ENCODE measurements at regions not wholly inside any gene's neighbourhood (a gene's known extent, or its start where the extent isn't known, plus 50 kb on each side); places are given as distances from the start of the nearest gene placed in this dataset.

DNA sequence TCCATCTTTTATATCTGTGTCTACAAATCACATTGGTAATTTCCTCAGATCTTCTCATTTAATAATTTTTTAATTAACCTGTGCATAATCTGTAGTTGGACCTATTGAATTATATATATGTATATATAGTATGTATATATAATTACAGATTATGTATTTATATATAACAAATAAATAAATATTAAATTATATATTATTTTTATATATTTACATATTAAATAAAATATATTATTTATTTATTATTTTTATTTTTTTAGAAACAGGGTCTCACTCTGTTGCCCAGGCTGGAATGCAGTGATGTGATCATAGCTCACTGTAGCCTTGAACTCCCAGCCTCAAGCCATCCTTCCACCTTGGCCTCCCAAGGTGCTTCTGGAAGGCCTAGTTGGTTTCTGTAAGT is 197.9 kb downstream of the FGF9 start (continued):
- no peak for TF ChIP-seq ZNF292 (tag by site-specific recombination; IDR thresholded peaks at IDR 0.05; ENCODE audit: borderline replicate concordance, low read depth)

DNA sequence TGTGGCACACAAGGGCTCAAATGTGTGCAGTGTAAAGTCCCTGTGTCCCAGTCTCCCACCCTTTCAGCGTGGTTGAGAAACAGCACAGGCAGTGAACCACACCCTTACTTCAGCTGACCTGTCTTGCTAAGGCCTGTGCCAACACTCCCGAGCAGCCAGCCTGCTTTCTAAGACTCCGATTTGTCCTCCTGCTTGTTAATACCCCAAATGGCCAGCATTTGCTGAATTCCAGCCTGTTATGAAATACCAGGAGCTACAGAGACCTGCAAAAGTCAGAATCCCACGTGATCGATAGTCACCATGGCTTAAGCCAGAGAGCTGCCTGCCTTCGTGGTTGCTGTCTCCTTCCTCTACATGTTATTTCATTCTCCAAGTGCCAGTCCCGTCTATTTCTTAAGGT is 200.5 kb downstream of the FGF9 start:
- POLR2A ChIA-PET: no interaction called here
- CTCF ChIA-PET: no interaction called here

DNA sequence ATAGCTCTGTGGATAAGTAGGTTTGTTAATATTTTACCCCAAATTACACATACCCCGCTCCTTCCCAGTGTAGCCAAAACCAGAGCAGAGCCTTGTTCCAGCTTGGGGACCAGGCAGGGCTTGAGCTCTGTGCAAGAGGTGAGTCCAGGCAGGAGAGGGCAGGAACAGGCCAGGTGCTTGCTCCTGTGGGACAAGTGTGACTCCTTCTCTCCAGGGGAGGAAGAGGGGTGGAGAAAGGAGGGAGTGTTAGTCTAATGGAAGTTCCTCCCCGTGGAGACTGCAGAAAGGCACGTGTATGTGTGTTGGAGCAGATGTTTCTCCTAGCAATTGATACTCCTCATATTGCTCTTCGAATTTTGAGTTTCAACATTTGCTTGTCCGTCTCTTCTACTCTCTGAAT is 201.0 kb downstream of the FGF9 start:
- Histone ChIP-seq H3K9me3 (ENCODE audit: control insufficient read depth, insufficient read depth, low read depth, low read length) (no peaks in the 10 kb centered on the region), H3K27ac (ENCODE audit: extremely low read depth, low read depth, low read length) (no peak overlapping the region), H3K4me1 (ENCODE audit: control insufficient read depth, insufficient read depth, low read length) (no peaks in the 10 kb centered on the region), H3K36me3 (ENCODE audit: control insufficient read depth in 2 of 2, insufficient read depth in 1 of 2, low read length in 2 of 2) (no peaks in the 10 kb centered on the region), H3K4me3 (ENCODE audit: low read depth, low read length) (no peak overlapping the region)
- POLR2A ChIA-PET: no interaction called here
- CTCF ChIA-PET: no interaction called here
- no peak for TF ChIP-seq ZNF335 (tag by site-specific recombination; conservative IDR thresholded peaks at IDR 0.05)

More for the DNA sequence above, 200.5 kb downstream of the FGF9 start:
- Histone ChIP-seq H3K4me1 (ENCODE audit: control insufficient read depth, insufficient read depth, low read length) (no peaks in the 10 kb centered on the region), H3K9me3 (ENCODE audit: control insufficient read depth, insufficient read depth, low read depth, low read length) (no peaks in the 10 kb centered on the region), H3K4me3 (ENCODE audit: low read depth, low read length) (no peak overlapping the region), H3K27ac (ENCODE audit: extremely low read depth, low read depth, low read length) (no peak overlapping the region), H3K36me3 (ENCODE audit: control insufficient read depth in 2 of 2, insufficient read depth in 1 of 2, low read length in 2 of 2) (no peaks in the 10 kb centered on the region)
- TF ChIP-seq ZNF548 (tag by site-specific recombination; IDR thresholded peaks at IDR 0.05): no peak
- no peak for TF ChIP-seq SALL2 (tag by site-specific recombination; IDR thresholded peaks at IDR 0.05; ENCODE audit: borderline replicate concordance)
- TF ChIP-seq, protein P1, sequence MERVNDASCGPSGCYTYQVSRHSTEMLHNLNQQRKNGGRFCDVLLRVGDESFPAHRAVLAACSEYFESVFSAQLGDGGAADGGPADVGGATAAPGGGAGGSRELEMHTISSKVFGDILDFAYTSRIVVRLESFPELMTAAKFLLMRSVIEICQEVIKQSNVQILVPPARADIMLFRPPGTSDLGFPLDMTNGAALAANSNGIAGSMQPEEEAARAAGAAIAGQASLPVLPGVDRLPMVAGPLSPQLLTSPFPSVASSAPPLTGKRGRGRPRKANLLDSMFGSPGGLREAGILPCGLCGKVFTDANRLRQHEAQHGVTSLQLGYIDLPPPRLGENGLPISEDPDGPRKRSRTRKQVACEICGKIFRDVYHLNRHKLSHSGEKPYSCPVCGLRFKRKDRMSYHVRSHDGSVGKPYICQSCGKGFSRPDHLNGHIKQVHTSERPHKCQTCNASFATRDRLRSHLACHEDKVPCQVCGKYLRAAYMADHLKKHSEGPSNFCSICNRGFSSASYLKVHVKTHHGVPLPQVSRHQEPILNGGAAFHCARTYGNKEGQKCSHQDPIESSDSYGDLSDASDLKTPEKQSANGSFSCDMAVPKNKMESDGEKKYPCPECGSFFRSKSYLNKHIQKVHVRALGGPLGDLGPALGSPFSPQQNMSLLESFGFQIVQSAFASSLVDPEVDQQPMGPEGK (tag by site-specific recombination; IDR thresholded peaks at IDR 0.05): no peak
- TF ChIP-seq ZNF121 (tag by site-specific recombination; IDR thresholded peaks at IDR 0.05): no peak
- no peak for TF ChIP-seq ZNF214 (tag by site-specific recombination; IDR thresholded peaks at IDR 0.05; ENCODE audit: borderline replicate concordance)
- TF ChIP-seq ZNF624 (tag by site-specific recombination; IDR thresholded peaks at IDR 0.05): no peak

DNA sequence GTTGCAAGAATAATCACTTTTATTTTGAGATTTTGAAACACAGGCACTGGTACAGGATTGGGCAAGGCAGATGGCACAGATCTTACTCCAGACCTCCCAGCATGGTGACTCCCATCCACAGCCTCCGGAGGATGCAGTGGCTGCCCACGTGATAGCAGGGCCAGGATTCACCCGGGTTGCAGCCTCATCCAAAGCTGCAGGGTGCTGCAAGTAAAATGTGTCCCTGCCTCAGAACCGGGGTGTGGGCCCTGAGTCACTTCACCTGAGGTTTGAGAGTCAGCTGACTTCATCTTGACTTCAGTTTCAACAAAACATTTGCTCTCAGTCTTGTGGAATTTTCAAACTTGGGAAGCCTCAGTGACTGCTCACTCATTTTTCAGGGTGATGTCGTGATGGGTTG is 201.9 kb downstream of the FGF9 start:
- CTCF ChIA-PET: interaction anchor here (0.5 kb wide), 1 partner anchor 19 kb away, joined by 3 read pairs; no protein-coding TSS in a partner anchor
- Histone ChIP-seq H3K27ac (ENCODE audit: extremely low read depth, low read depth, low read length) (no peak overlapping the region), H3K9me3 (ENCODE audit: control insufficient read depth, insufficient read depth, low read depth, low read length) (no peaks in the 10 kb centered on the region), H3K4me3 (ENCODE audit: low read depth, low read length) (no peak overlapping the region), H3K4me1 (ENCODE audit: control insufficient read depth, insufficient read depth, low read length) (no peaks in the 10 kb centered on the region), H3K36me3 (ENCODE audit: control insufficient read depth in 2 of 2, insufficient read depth in 1 of 2, low read length in 2 of 2) (no peaks in the 10 kb centered on the region)
- POLR2A ChIA-PET: no interaction called here
- no peak for TF ChIP-seq ZNF214 (tag by site-specific recombination; IDR thresholded peaks at IDR 0.05; ENCODE audit: borderline replicate concordance)
- no peak for TF ChIP-seq ZFHX2 (tag by site-specific recombination; conservative IDR thresholded peaks at IDR 0.05)
- TF ChIP-seq, protein P2, sequence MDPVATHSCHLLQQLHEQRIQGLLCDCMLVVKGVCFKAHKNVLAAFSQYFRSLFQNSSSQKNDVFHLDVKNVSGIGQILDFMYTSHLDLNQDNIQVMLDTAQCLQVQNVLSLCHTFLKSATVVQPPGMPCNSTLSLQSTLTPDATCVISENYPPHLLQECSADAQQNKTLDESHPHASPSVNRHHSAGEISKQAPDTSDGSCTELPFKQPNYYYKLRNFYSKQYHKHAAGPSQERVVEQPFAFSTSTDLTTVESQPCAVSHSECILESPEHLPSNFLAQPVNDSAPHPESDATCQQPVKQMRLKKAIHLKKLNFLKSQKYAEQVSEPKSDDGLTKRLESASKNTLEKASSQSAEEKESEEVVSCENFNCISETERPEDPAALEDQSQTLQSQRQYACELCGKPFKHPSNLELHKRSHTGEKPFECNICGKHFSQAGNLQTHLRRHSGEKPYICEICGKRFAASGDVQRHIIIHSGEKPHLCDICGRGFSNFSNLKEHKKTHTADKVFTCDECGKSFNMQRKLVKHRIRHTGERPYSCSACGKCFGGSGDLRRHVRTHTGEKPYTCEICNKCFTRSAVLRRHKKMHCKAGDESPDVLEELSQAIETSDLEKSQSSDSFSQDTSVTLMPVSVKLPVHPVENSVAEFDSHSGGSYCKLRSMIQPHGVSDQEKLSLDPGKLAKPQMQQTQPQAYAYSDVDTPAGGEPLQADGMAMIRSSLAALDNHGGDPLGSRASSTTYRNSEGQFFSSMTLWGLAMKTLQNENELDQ (tag by site-specific recombination; IDR thresholded peaks at IDR 0.05; ENCODE audit: low read depth): no peak
- TF ChIP-seq SCRT1 (tag by site-specific recombination; IDR thresholded peaks at IDR 0.05; ENCODE audit: borderline replicate concordance): no peak
- TF ChIP-seq ZNF350 (tag by site-specific recombination; IDR thresholded peaks at IDR 0.05): no peak
- TF ChIP-seq ZEB2 (tag by site-specific recombination; IDR thresholded peaks at IDR 0.05): no peak
- no peak for TF ChIP-seq ZNF658 (tag by site-specific recombination; IDR thresholded peaks at IDR 0.05)
